ENCODE measurements at regions not wholly inside any gene's neighbourhood (a gene's known extent, or its start where the extent isn't known, plus 50 kb on each side); places are given as distances from the start of the nearest gene placed in this dataset.

DNA sequence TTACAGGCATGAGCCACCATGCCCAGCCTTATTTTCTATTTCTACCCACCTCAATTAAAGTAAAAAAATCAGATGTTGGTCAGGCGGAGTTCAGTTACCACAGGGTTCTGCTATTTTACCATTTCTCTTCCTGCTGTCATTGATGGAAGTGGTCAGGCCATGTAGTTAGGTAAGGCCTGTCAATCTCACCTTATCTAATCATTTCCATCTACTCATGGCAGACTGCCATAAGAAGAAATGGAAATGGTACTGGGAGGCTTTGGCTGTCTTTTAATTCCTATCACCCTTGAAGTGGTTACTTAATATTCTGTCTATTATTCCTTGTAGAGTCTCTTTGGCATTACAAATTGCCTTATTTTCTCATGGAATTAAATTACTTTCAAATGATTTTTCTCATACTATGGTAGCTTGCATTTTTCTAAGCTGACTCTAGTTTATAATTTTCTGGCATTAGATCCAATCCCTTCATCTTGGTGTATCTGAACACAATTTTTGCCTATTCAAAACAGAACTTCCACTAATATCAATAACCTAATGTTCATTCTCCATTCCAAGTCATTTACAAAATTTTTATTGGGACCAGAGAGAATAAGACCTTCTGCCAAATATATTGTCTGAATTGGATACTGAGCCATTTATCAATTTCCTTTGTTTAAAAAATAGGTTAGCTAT lies 198.7 kb downstream of the DACT1 start:
- no peaks in the 10 kb centered on the region for H3K36me3 Mint-ChIP-seq
- H3K27ac Mint-ChIP-seq = no peak overlapping the region

DNA sequence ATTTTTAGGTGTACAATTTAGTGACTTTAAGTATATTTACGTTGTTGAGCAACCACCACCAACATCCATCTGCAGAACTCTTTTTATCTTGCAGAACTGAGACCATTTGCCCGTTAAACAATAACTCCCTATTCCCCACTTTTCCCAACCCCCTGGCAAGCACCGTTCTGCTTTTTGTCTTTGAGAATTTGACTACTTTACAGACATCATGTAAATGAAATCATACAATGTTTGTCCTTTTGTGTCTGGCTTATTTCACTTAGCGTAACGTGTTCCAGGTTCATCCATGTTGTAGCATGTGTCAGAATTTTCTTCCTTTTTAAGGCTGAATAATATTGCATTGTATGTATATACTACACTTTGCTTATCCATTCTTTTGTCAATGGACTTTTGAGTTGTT lies 201.5 kb downstream of the DACT1 start:
- H3K27me3 Mint-ChIP-seq = no peaks in the 10 kb centered on the region
- H3K27ac Mint-ChIP-seq = no peak overlapping the region
- H3K36me3 Mint-ChIP-seq = no peaks in the 10 kb centered on the region
- H3K4me3 Mint-ChIP-seq = no peak overlapping the region
- H3K9me3 Mint-ChIP-seq (ENCODE audit: low read depth) = no peaks in the 10 kb centered on the region
- H3K4me1 Mint-ChIP-seq (ENCODE audit: low read depth) = no peaks in the 10 kb centered on the region

More for the DNA sequence above, 198.7 kb downstream of the DACT1 start:
- H3K9me3 Mint-ChIP-seq (ENCODE audit: low read depth) = no peaks in the 10 kb centered on the region
- no peaks in the 10 kb centered on the region for H3K27me3 Mint-ChIP-seq
- H3K4me1 Mint-ChIP-seq (ENCODE audit: low read depth) = no peaks in the 10 kb centered on the region
- H3K4me3 Mint-ChIP-seq = no peak overlapping the region

DNA sequence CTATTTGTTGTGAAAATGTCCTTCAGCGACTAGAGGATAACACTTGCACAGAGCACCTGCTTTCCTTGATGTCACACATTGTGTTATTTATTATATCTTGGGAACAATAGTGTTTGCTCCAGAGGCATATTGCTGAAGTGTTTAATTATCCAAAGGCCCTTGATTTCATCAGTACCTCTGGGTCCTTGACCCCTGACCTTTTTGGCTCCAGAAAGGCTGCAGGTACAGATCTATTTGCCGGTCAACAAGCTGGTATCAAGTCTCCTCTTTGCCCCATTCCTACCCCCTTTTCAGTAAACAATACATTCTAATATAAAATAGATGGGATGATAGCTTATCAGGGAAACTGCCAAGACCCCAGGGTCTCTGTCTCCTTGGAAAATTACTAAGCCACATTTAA lies 206.8 kb downstream of the DACT1 start:
- Mint-ChIP-seq H3K36me3 (no peaks in the 10 kb centered on the region), H3K9me3 (ENCODE audit: low read depth) (no peaks in the 10 kb centered on the region), H3K27ac (no peak overlapping the region), H3K27me3 (peaks cover 3% of the 10 kb centered on the region), H3K4me3 (no peak overlapping the region), H3K4me1 (ENCODE audit: low read depth) (no peaks in the 10 kb centered on the region)

DNA sequence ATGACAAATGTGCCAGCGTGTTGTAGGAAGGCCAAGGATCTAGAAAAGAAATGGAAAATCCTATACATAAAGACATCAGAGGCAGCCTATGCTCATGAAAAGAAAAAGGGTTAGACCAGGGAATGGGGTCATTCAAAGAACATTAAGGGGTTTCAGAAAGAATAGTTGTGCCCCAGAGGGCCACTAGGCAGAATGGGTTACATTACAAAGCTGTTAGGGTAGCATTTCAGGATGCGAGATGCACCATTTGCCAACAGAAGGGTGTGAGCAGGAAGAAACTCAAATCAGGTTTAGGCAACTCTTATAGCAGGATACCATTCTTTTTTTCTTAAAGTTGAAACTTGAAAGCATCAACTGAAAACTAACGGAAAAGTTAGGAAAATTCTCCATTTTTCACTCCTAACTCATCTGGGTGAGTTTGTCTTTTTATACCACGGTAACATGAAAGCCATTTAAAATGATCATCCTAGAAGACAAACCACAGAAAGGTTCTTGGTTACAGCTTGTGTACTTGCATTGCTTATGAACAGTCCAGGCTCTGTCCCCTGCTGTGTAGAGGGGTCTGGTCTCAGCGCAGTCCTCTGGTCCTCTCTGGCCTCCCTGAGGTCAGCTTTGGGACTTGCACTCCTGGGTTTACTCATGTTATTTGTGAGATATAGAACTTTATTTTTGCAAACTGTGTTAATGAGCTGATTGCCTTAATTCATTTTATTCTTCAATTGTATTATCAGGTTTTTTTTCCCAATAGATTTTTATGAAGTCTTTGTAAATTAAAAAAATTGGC lies 209.1 kb downstream of the DACT1 start:
- Mint-ChIP-seq H3K4me1 (ENCODE audit: low read depth) (no peaks in the 10 kb centered on the region), H3K9me3 (ENCODE audit: low read depth) (no peaks in the 10 kb centered on the region), H3K36me3 (no peaks in the 10 kb centered on the region), H3K4me3 (no peak overlapping the region), H3K27me3 (peaks cover 3% of the 10 kb centered on the region), H3K27ac (no peak overlapping the region)

DNA sequence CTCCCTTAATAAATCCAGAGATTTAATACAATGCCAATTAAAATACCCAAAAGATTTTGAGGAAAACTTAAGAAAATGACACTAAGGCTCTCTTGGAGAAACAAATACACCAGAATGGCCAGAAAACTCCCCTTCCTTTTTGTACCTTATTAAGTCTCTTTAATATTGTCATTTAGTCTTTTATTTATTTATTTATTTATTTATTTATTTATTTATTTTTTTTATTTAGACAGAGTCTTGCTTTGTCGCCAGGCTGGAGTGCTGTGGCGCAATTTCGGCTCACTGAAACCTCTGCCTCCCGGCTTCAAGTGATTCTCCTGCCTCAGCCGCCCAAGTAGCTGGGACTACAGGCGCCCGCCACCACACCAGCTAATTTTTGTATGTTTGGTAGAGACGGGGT lies 210.6 kb downstream of the DACT1 start:
- H3K4me1 Mint-ChIP-seq (ENCODE audit: low read depth) = no peaks in the 10 kb centered on the region
- no peak overlapping the region for H3K4me3 Mint-ChIP-seq
- no peaks in the 10 kb centered on the region for H3K9me3 Mint-ChIP-seq (ENCODE audit: low read depth)
- H3K27me3 Mint-ChIP-seq = peaks cover 3% of the 10 kb centered on the region
- H3K36me3 Mint-ChIP-seq = no peaks in the 10 kb centered on the region
- H3K27ac Mint-ChIP-seq = no peak overlapping the region

DNA sequence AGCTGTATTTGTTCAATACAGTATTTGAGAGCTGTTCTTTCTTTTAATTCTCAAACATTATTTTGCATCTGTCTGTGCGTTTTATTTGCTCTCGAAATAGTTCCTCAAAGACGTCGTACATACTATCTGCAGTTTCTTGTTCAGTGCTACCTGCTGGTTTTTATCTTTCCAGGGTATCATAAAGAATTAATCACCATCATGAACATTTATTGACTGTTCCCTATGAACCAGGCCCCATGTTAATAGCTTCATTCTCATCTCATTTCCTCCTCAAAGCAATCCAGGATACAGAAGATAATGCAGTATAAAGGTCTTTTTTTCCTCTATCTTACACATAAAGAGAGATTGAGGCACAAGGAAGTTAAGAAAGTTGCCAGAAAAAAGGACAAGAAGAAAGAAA lies 211.8 kb downstream of the DACT1 start:
- H3K36me3 Mint-ChIP-seq = no peaks in the 10 kb centered on the region
- no peak overlapping the region for H3K27ac Mint-ChIP-seq
- H3K4me3 Mint-ChIP-seq = no peak overlapping the region
- H3K4me1 Mint-ChIP-seq (ENCODE audit: low read depth) = no peaks in the 10 kb centered on the region
- no peaks in the 10 kb centered on the region for H3K9me3 Mint-ChIP-seq (ENCODE audit: low read depth)
- H3K27me3 Mint-ChIP-seq = peaks cover 2% of the 10 kb centered on the region

DNA sequence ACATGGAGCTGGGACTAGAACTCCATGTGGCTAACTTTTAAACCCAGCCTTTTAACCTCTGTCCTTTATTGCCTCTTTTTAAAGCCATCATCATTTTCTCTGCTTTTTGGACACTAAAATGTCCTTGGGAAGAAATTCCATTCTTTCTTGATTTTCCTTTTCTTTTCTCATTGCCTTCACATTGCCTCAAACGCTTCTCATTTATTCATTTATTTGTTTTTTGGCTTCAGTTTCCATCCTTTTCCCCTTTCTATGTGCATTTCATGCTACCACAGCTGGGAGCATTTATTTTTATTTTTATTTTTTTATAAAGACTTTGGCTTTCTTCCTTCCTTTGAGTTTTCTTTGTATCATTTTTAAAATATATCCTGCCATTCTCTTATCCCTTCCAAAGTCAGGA lies 212.2 kb downstream of the DACT1 start:
- Mint-ChIP-seq H3K27ac (no peak overlapping the region), H3K4me3 (no peak overlapping the region), H3K36me3 (no peaks in the 10 kb centered on the region), H3K27me3 (no peaks in the 10 kb centered on the region), H3K9me3 (ENCODE audit: low read depth) (no peaks in the 10 kb centered on the region), H3K4me1 (ENCODE audit: low read depth) (no peaks in the 10 kb centered on the region)

DNA sequence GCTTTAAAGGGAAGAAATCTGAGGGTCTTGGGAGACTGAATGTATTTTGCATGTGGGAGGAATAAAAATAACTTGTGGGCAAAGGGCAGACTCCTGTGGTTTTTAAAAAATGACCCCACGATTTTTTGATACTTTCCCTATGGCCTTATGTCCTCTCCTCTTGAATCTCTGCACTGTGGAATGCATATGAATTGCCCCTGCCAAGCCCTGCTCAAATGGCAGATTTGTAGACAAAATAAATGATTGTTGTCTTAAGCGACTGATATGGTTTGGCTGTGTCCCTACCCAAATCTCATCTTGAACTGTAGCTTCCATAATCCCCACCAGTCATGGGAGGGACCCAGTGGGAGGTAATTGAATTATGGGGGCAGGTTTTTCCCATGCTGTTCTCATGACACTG lies 223.8 kb downstream of the DACT1 start:
- peaks cover 18% of the 10 kb centered on the region for H3K9me3 Mint-ChIP-seq (ENCODE audit: low read depth)
- no peak overlapping the region for H3K27ac Mint-ChIP-seq
- no peak overlapping the region for H3K4me3 Mint-ChIP-seq
- peaks cover 8% of the 10 kb centered on the region for H3K27me3 Mint-ChIP-seq
- peaks cover 5% of the 10 kb centered on the region for H3K36me3 Mint-ChIP-seq
- no peaks in the 10 kb centered on the region for H3K4me1 Mint-ChIP-seq (ENCODE audit: low read depth)

DNA sequence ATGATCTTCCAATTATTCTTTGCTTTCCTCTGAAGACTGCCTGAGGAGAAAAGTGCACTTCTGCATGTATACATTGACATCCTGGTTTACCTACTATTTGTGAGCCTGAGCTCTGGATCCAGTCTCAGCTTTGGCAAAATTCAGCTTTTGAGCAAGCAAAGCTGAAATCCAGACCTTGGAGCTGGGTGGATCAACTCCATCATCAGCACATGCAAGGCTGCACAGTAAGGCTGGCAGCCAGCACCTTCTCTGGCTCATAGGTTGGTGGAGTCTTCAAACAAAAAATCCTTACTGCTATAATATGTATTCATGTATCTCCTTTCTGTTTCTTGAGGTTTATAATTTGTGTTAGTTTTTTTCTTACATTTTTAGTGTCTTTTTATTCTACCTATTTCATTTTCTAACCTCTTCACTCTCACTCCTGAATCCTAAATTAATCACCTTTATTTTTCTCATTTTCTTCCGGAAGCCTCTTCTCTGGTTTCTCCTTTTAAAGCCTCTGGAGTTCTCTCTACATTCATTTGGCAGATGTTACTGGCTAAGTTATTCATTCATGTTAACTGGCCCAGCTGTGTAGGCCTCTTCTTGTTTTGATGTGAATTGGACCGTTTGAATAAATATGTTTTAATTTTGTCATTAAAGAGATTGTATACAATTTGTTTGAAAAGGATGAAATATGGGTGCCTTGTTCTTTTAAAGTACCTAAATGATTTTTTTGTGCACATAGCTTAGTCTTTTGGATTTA lies 224.8 kb downstream of the DACT1 start:
- peaks cover 5% of the 10 kb centered on the region for H3K36me3 Mint-ChIP-seq
- H3K9me3 Mint-ChIP-seq (ENCODE audit: low read depth) = peaks cover 18% of the 10 kb centered on the region
- no peak overlapping the region for H3K4me3 Mint-ChIP-seq
- no peaks in the 10 kb centered on the region for H3K4me1 Mint-ChIP-seq (ENCODE audit: low read depth)
- no peak overlapping the region for H3K27ac Mint-ChIP-seq
- peaks cover 8% of the 10 kb centered on the region for H3K27me3 Mint-ChIP-seq

DNA sequence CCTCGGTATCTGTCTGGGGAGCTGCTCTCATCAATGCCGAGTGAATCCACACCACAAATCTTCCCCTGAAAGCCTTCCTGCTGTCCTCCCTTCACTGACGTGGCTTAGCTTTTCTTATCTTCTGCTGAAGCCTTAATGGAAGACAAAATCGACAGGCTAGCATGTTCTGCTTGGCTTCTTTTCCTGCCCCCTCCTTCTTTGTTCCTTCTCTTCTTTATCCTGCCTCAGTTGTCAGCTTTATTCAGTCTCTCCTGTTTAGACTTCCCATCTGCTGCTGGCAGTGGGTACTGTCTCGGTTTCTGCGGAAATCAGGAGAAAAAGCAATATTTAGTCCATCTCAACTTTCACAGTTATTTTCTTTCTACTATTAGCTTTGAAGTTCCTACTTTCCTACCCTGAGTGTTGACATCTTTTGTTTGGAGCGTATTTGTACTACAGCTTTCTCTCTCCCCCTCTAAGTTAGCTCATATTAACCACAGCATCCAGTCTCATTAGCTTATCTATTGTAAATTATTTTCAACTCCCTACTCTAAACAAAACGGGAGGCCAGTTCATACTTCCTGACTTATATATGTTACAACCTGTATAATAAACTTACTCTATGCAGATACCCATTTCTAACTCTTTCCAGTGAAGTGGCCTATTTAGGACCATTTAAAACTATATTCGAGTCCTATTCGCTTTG lies 226.0 kb downstream of the DACT1 start:
- no peak overlapping the region for H3K27ac Mint-ChIP-seq
- peaks cover 8% of the 10 kb centered on the region for H3K27me3 Mint-ChIP-seq
- H3K9me3 Mint-ChIP-seq (ENCODE audit: low read depth) = peaks cover 8% of the 10 kb centered on the region
- H3K4me1 Mint-ChIP-seq (ENCODE audit: low read depth) = no peaks in the 10 kb centered on the region
- no peak overlapping the region for H3K4me3 Mint-ChIP-seq
- peaks cover 5% of the 10 kb centered on the region for H3K36me3 Mint-ChIP-seq

DNA sequence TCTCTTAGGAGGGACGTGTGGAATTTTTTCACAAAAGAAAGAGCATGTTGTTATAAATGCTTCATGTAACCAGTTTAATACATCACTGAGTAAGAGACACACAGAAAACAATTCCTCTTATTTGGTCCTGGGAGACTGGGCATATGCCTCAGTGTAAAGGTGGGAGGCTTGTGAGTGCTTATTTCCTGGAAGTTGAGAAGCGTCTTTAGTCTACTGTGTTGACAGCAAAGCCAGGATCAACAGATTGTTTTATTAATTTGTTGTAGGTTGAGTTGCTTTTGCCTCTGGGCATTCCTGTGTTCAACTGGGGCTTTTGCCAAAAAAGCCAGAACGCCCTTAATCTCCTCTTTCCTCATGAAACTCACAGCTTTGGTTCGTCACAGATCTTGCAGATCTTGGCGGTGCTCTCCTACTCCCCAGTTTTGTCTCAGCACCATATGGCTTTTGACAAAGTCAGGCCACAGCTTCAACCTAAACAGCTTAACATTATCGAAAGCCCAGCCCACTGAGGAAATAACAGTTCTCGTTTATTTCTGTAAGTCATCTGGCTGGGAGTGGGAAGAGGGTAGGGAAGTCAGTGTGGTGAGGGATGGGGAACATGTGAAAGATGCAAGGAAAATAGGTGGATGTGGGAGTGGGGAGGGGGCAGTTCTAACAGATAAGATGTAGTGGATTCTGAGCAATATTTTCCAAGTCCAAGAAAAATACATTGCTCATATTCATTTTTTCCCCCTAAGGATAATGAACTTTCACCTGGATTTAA lies 227.2 kb downstream of the DACT1 start:
- Mint-ChIP-seq H3K36me3 (no peaks in the 10 kb centered on the region), H3K27ac (no peak overlapping the region), H3K4me3 (no peak overlapping the region), H3K27me3 (peaks cover 6% of the 10 kb centered on the region), H3K4me1 (ENCODE audit: low read depth) (no peaks in the 10 kb centered on the region), H3K9me3 (ENCODE audit: low read depth) (no peaks in the 10 kb centered on the region)

DNA sequence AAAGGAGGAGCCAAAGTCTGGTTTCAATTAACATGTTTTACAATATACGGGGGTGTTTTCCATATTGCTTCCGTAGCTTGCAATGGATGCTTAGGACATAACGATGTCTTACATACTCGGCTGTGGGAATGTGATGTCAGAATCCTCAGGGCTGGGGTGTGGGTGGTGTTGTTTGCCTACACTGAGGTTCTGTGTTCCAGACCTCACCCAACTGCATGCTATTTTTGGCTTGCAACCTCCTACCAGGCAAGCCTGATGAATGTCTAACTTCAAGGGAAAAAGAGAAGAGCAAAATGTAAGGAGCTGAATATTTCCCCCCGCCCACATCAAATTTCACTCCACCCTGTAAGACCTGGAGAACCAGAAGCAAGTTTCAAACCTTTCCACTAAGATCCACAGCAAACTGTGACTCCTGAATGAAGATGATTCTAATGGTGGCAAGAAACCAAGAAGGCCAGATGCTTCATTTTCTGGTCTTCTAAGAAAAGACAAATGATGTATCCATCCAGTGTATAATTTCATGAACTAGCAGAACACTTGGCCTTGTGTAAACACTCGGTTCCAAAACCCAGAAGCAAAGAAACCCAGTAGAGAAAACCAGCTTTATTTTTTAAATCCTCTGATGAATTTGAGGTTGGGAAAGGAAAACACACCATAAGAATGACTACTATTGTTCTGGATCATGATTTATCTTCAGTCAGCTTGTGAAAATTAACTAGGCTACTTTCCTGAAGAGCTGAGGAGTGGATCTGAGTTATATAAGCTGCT lies 227.9 kb downstream of the DACT1 start:
- H3K4me3 Mint-ChIP-seq = no peak overlapping the region
- no peak overlapping the region for H3K27ac Mint-ChIP-seq
- peaks cover 6% of the 10 kb centered on the region for H3K27me3 Mint-ChIP-seq
- no peaks in the 10 kb centered on the region for H3K36me3 Mint-ChIP-seq
- no peaks in the 10 kb centered on the region for H3K4me1 Mint-ChIP-seq (ENCODE audit: low read depth)
- no peaks in the 10 kb centered on the region for H3K9me3 Mint-ChIP-seq (ENCODE audit: low read depth)

DNA sequence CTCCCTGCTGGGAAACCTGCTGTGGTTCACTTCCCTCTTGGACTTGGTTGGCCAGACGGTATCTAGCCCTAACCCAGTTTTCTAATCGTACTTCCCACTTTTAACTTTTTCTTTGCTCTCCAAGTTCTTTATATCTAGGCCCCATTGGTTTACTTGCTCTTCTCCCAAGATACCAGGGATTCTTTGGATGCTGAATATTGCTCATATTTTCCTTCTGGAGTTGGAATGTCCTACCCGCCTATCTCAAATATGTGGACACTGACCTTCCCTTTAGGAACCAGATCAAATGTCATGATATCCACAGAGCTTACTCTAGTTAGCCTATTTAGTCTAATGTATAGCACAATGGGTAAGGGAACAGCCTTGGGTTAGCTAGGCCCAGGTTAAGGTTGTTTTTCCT lies 228.6 kb downstream of the DACT1 start:
- Mint-ChIP-seq H3K36me3 (no peaks in the 10 kb centered on the region), H3K9me3 (ENCODE audit: low read depth) (no peaks in the 10 kb centered on the region), H3K27ac (no peak overlapping the region), H3K4me1 (ENCODE audit: low read depth) (no peaks in the 10 kb centered on the region), H3K4me3 (no peak overlapping the region), H3K27me3 (peaks cover 6% of the 10 kb centered on the region)

DNA sequence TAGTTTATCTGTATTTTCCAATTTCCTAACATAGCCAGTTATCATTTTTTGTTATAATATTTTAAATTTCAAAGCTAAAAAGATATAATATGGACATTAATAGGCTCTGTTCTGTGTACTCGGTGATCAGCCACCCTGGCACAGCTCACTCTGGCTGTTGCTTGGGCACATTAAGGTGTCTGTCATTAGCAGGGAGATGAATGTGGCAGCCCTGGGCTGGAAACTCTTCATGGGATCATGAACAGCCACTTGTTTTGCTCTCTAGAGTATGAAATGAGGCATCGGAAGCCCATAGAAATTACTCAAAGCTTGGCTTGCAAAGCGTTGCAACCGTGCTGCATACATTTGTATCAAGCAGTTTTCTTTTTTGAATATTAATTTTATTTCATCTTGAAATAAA lies 233.2 kb downstream of the DACT1 start:
- H3K36me3 Mint-ChIP-seq = no peaks in the 10 kb centered on the region
- H3K4me3 Mint-ChIP-seq = no peak overlapping the region
- no peaks in the 10 kb centered on the region for H3K4me1 Mint-ChIP-seq (ENCODE audit: low read depth)
- no peaks in the 10 kb centered on the region for H3K9me3 Mint-ChIP-seq (ENCODE audit: low read depth)
- H3K27me3 Mint-ChIP-seq = peaks cover 3% of the 10 kb centered on the region
- H3K27ac Mint-ChIP-seq = no peak overlapping the region
